GM12878 (cell line): ENCODE measurements at regions not wholly inside any gene's neighbourhood (a gene's known extent, or its start where the extent isn't known, plus 50 kb on each side); places are given as distances from the start of the nearest gene placed in this dataset.

Experiments used
- ATAC-seq: fragments of 200-7000 bp; cut with Tn5 transposase; 3 replicates; pipeline ENCODE4 v1.9.1; 2020; ENCODE audit warnings: mild to moderate bottlenecking, moderate library complexity
- BruUV-seq: library from RNA; stranded (reverse); fragments of 400-500 nt; replicated peaks from 2 replicates; lab custom pipeline; 2021; lab: Mats Ljungman, UMichigan
- CTCF ChIA-PET: fragments of 300-600 bp; sonication (Branson Sonifier 250); formaldehyde crosslinking; extraction: SDS; loops from one replicate; lab custom pipeline; 2021; ENCODE audit warnings: inconsistent platforms; lab: Yijun Ruan, JAX
- POLR2A ChIA-PET: fragments of 350-600 bp; formaldehyde crosslinking; extraction: SDS; loops from one replicate; lab custom pipeline; 2021; ENCODE audit warnings: inconsistent platforms; lab: Charles Lee
- RAD21 ChIA-PET: fragments of 300-600 bp; sonication (Branson Sonifier 250); formaldehyde crosslinking; loops from one replicate; lab custom pipeline; 2023; ENCODE audit warnings: antibody characterized with exemption; ENCODE audit not compliant: unreplicated experiment; lab: Charles Lee
- SMC1A ChIA-PET: fragments of 300-600 bp; sonication (Branson Sonifier 250); formaldehyde crosslinking; loops from one replicate; lab custom pipeline; 2023; ENCODE audit not compliant: unreplicated experiment, uncharacterized antibody; lab: Charles Lee
- DNase-seq: peaks from one replicate; pipeline ENCODE4 v3.0.0-alpha.2; 2011; ENCODE audit warnings: low read depth, low spot score
- FAIRE-seq: peaks from 3 replicates; lab custom pipeline; 2011; peaks lifted over from hg19 to GRCh38; lab: Jason Lieb, UNC
- H2AFZ ChIP-seq: 2 replicates; pipeline ENCODE4 v1.6.0; 2011; ENCODE audit warnings: low read depth, low read length, control low read depth; ENCODE audit not compliant: control insufficient read depth
- H3K27ac ChIP-seq: 2 replicates; pipeline ENCODE4 v1.5.1; 2011; ENCODE audit warnings: control low read depth; ENCODE audit not compliant: control insufficient read depth, insufficient read depth
- H3K27me3 ChIP-seq, 2 experiments: replicated peaks in 1 of 2; 2 replicates each; pipeline versions ENCODE4 v1.6.0 to v1.6.1; 2011; ENCODE audit warnings: low read length in 1 of 2; ENCODE audit not compliant: control insufficient read depth in 2 of 2, insufficient read depth in 2 of 2
- H3K36me3 ChIP-seq, 2 experiments: 2 replicates each; pipeline ENCODE4 v1.5.1; 2011; ENCODE audit warnings: low read length in 1 of 2; ENCODE audit not compliant: control insufficient read depth in 2 of 2, insufficient read depth in 2 of 2
- H3K4me1 ChIP-seq: 2 replicates; pipeline ENCODE4 v1.6.1; 2011; ENCODE audit warnings: mild to moderate bottlenecking, low read length, moderate library complexity, mixed read lengths; ENCODE audit not compliant: control insufficient read depth, insufficient read depth
- H3K4me2 ChIP-seq: 2 replicates; pipeline ENCODE4 v1.6.0; 2011; ENCODE audit warnings: control low read depth; ENCODE audit not compliant: control insufficient read depth, insufficient read depth
- H3K4me3 ChIP-seq: fragments of 200-600 bp; sonication (generic); 2 replicates; pipeline ENCODE4 v1.5.1; 2016
- H3K79me2 ChIP-seq: 2 replicates; pipeline ENCODE4 v1.6.0; 2011; ENCODE audit warnings: low read length; ENCODE audit not compliant: control insufficient read depth, insufficient read depth
- H3K9ac ChIP-seq: 2 replicates; pipeline ENCODE4 v1.8.0; 2011; ENCODE audit warnings: low read length, control low read depth, mixed read lengths; ENCODE audit not compliant: control insufficient read depth, insufficient read depth
- H3K9me3 ChIP-seq: replicated peaks from 3 replicates; pipeline ENCODE4 v1.5.1; 2011; ENCODE audit warnings: mild to moderate bottlenecking, low read length; ENCODE audit not compliant: control insufficient read depth, insufficient read depth
- H4K20me1 ChIP-seq: 2 replicates; pipeline ENCODE4 v1.6.0; 2011; ENCODE audit not compliant: control insufficient read depth, insufficient read depth
- BCL11A ChIP-seq: IDR thresholded peaks from 2 replicates; pipeline ENCODE4 v1.6.1; 2011; ENCODE audit warnings: low read depth, low read length
- CHD1 ChIP-seq: IDR thresholded peaks from 2 replicates; pipeline ENCODE4 v1.6.1; 2012; ENCODE audit warnings: low read depth, low read length, improper control_type of control experiment
- CHD2 ChIP-seq: IDR thresholded peaks from 2 replicates; pipeline ENCODE4 v1.6.1; 2011; ENCODE audit warnings: low read depth, low read length, improper control_type of control experiment, borderline replicate concordance
- CTCF ChIP-seq, 3 experiments: IDR thresholded peaks in 2 of 3; conservative IDR thresholded peaks in 1 of 3; 2 replicates each; pipeline ENCODE4 v1.5.1; 2011; ENCODE audit warnings: low read depth in 3 of 3, low read length in 3 of 3, mild to moderate bottlenecking in 3 of 3, control low read depth in 2 of 3, moderate library complexity in 2 of 3, inconsistent platforms in 1 of 3, mixed read lengths in 1 of 3; ENCODE audit not compliant: control insufficient read depth in 2 of 3, insufficient read depth in 1 of 3; ENCODE audit errors: extremely low read depth in 1 of 3
- LARP7 ChIP-seq: fragments of 450-650 bp; IDR thresholded peaks from 2 replicates; pipeline ENCODE4 v1.6.1; 2017; ENCODE audit warnings: mild to moderate bottlenecking
- POLR2A ChIP-seq: IDR thresholded peaks from 2 replicates; pipeline ENCODE4 v1.6.1; 2011; ENCODE audit warnings: low read depth, mild to moderate bottlenecking, low read length
- ZNF622 ChIP-seq: fragments of 450-650 bp; IDR thresholded peaks from 2 replicates; pipeline ENCODE4 v1.6.1; 2017; ENCODE audit warnings: mild to moderate bottlenecking, inconsistent platforms
- WGBS: methylation state at CpG from one replicate; pipeline ENCODE4 v1.1.6; 2016; ENCODE audit warnings: low lambda C conversion rate; ENCODE audit not compliant: insufficient replicate concordance, insufficient coverage; ENCODE audit errors: missing lambda C conversion rate; 5-methylcytosine and 5-hydroxymethylcytosine counted together
- in situ Hi-C: fragments of 300-500 bp; cut with MboI; formaldehyde crosslinking; loops from 9 replicates; pipeline ENCODE4 v1.14.3; 2018; ENCODE audit warnings: mixed read lengths
- intact Hi-C: fragments of 100-400 bp; cut with micrococcal nuclease; formaldehyde crosslinking; loops from one replicate; pipeline ENCODE4 v1.14.2; 2022; ENCODE audit not compliant: unreplicated experiment

GRCh38 chr7:4409946-4410345, 272.1 kb upstream of the FOXK1 start:
- no peak overlapping the region for H3K4me2 ChIP-seq
- in situ Hi-C loops, result no loop called here
- ATAC-seq, result no peak
- no peaks in the 10 kb centered on the region for H4K20me1 ChIP-seq
- H3K27ac ChIP-seq, result no peak overlapping the region
- H3K9me3 ChIP-seq, result no peaks in the 10 kb centered on the region
- H3K36me3 ChIP-seq, result no peaks in the 10 kb centered on the region
- H3K4me3 ChIP-seq, result no peak overlapping the region
- H3K27me3 ChIP-seq, result no peaks in the 10 kb centered on the region
- no peaks in the 10 kb centered on the region for H3K79me2 ChIP-seq
- CTCF ChIA-PET, result no interaction called here
- RAD21 ChIA-PET, result no interaction called here
- intact Hi-C loops, result no loop called here
- POLR2A ChIA-PET, result no interaction called here
- no peak for DNase-seq
- SMC1A ChIA-PET, result no interaction called here
- no peaks in the 10 kb centered on the region for H3K4me1 ChIP-seq
- no peak overlapping the region for H3K9ac ChIP-seq
- no peak overlapping the region for H2AFZ ChIP-seq
- BruUV-seq, result no TSS peak
- WGBS, result 58% methylated on average over 9 of the region's 10 CpGs
- FAIRE-seq, result no peak
- TF ChIP-seq POLR2A, result no peak
- TF ChIP-seq CHD1, result no peak
- TF ChIP-seq CTCF (IDR thresholded peaks at IDR 0.05 in 2 of 3, conservative IDR thresholded peaks at IDR 0.05 in 1 of 3; ENCODE audit: control insufficient read depth in 2 of 3, extremely low read depth in 1 of 3, insufficient read depth in 1 of 3, low read depth in 3 of 3, low read length in 3 of 3), result no peak
- TF ChIP-seq CHD2, result no peak
- no peak for TF ChIP-seq ZNF622
- TF ChIP-seq LARP7, result no peak
- no peak for TF ChIP-seq BCL11A
- TF ChIP-seq, all 136 proteins: peak for 0
